HCT116 (cell line): ENCODE measurements at regions not wholly inside any gene's neighbourhood (a gene's known extent, or its start where the extent isn't known, plus 50 kb on each side); places are given as distances from the start of the nearest gene placed in this dataset.

Source experiments
- ATAC-seq: fragments of 200-7000 bp; cut with Tn5 transposase; 2 replicates; pipeline ENCODE4 v1.9.1; 2020; ENCODE audit warnings: mild to moderate bottlenecking, moderate library complexity
- BruUV-seq: library from RNA; stranded (reverse); fragments of 400-500 nt; replicated peaks from 2 replicates; lab custom pipeline; 2021; lab: Mats Ljungman, UMichigan
- CTCF ChIA-PET: fragments of 300-600 bp; sonication (Branson Sonifier 250); formaldehyde crosslinking; loops from one replicate; lab custom pipeline; 2021; ENCODE audit warnings: antibody characterized with exemption; lab: Charles Lee
- POLR2A ChIA-PET: fragments of 300-600, 350-600 bp; sonication (Branson Sonifier 250); formaldehyde crosslinking; loops from one replicate; lab custom pipeline; 2021; ENCODE audit warnings: antibody characterized with exemption; lab: Charles Lee
- RAD21 ChIA-PET, 2 experiments: fragments of 300-600 bp; sonication (Branson Sonifier 250); formaldehyde crosslinking; loops; one replicate each; lab custom pipeline; 2023; ENCODE audit warnings: low total read pairs in 2 of 2; ENCODE audit not compliant: uncharacterized antibody in 2 of 2, unreplicated experiment in 2 of 2, low non-redundant PET in 1 of 2; lab: Charles Lee
- DNase-seq: peaks from one replicate; pipeline ENCODE4 v3.0.0-alpha.2; 2010; ENCODE audit warnings: low read depth, low spot score
- H2AFZ ChIP-seq: fragments of 200-600 bp; shearing (Covaris generic), sonication (generic); 2 replicates; pipeline ENCODE4 v1.6.1; 2017; ENCODE audit warnings: low read depth, mixed run types, mixed read lengths, antibody characterized with exemption, low read length; ENCODE audit not compliant: poor library complexity, severe bottlenecking
- H3K27ac ChIP-seq: 2 replicates; pipeline ENCODE4 v1.5.1; 2012; ENCODE audit warnings: low read depth, low read length
- H3K27me3 ChIP-seq: fragments of 200-600 bp; sonication (generic); 2 replicates; pipeline ENCODE4 v1.6.1; 2016; ENCODE audit warnings: mixed run types, low read length, mixed read lengths; ENCODE audit not compliant: insufficient read depth
- H3K36me3 ChIP-seq, 2 experiments: fragments of 200-500 bp in 1 of 2; fragments of 200-600 bp in 1 of 2; sonication (Bioruptor generic) in 1 of 2; sonication (generic) in 1 of 2; 2 replicates each; pipeline versions ENCODE4 v1.5.1 to v1.6.1; 2014 to 2016; ENCODE audit warnings: low read length in 2 of 2, inconsistent platforms in 1 of 2, mixed read lengths in 1 of 2, mixed run types in 1 of 2; ENCODE audit not compliant: insufficient read depth in 2 of 2, control insufficient read depth in 1 of 2
- H3K4me1 ChIP-seq, 2 experiments: fragments of 200-600 bp in 1 of 2; sonication (generic) in 1 of 2; 2 replicates each; pipeline versions ENCODE4 v1.5.1 to v1.6.1; 2012 to 2017; ENCODE audit warnings: low read length in 2 of 2, inconsistent platforms in 1 of 2, mild to moderate bottlenecking in 1 of 2, mixed read lengths in 1 of 2, mixed run types in 1 of 2, moderate library complexity in 1 of 2; ENCODE audit not compliant: insufficient read depth in 2 of 2, control insufficient read depth in 1 of 2
- H3K4me2 ChIP-seq: fragments of 200-600 bp; sonication (generic); 2 replicates; pipeline ENCODE4 v1.6.1; 2017; ENCODE audit warnings: mixed run types, low read length, mixed read lengths
- H3K4me3 ChIP-seq, 2 experiments: fragments of 200-600 bp in 1 of 2; sonication (generic) in 1 of 2; replicated peaks in 1 of 2; 2 replicates each; pipeline ENCODE4 v1.5.1; 2011 to 2016; ENCODE audit warnings: low read length in 2 of 2, control low read depth in 1 of 2, low read depth in 1 of 2, mild to moderate bottlenecking in 1 of 2, mixed read lengths in 1 of 2, mixed run types in 1 of 2
- H3K79me2 ChIP-seq: fragments of 200-600 bp; sonication (generic); 2 replicates; pipeline ENCODE4 v1.6.1; 2017; ENCODE audit warnings: mild to moderate bottlenecking, mixed run types, low read length, moderate library complexity, mixed read lengths; ENCODE audit not compliant: insufficient read depth
- H3K9ac ChIP-seq: fragments of 200-600 bp; sonication (generic); 2 replicates; pipeline ENCODE4 v1.6.1; 2016; ENCODE audit warnings: low read length, mixed read lengths
- H3K9me2 ChIP-seq: fragments of 200-600 bp; sonication (generic), shearing (Covaris generic); 2 replicates; pipeline ENCODE4 v1.6.1; 2017; ENCODE audit warnings: mixed run types, mild to moderate bottlenecking, moderate library complexity; ENCODE audit not compliant: insufficient read depth
- H3K9me3 ChIP-seq, 2 experiments: fragments of 200-500 bp in 1 of 2; fragments of 200-600 bp in 1 of 2; sonication (Bioruptor generic) in 1 of 2; sonication (generic) in 1 of 2; 2 replicates each; pipeline ENCODE4 v1.6.1; 2014 to 2017; ENCODE audit warnings: low read length in 2 of 2, mixed read lengths in 2 of 2, inconsistent platforms in 1 of 2, low read depth in 1 of 2, mild to moderate bottlenecking in 1 of 2, mixed run types in 1 of 2, moderate library complexity in 1 of 2; ENCODE audit not compliant: control insufficient read depth in 1 of 2, insufficient read depth in 1 of 2
- H4K20me1 ChIP-seq: fragments of 200-600 bp; sonication (generic), shearing (Covaris generic); 2 replicates; pipeline ENCODE4 v1.6.1; 2017; ENCODE audit warnings: mixed run types, mild to moderate bottlenecking, moderate library complexity; ENCODE audit not compliant: insufficient read depth
- CBX3 ChIP-seq: IDR thresholded peaks from 2 replicates; pipeline ENCODE4 v1.6.1; 2012; ENCODE audit warnings: low read depth
- EGR1 ChIP-seq: IDR thresholded peaks from 2 replicates; pipeline ENCODE4 v1.6.1; 2012; ENCODE audit warnings: low read depth
- ELF1 ChIP-seq: IDR thresholded peaks from 2 replicates; pipeline ENCODE4 v1.6.1; 2012; ENCODE audit warnings: low read depth, borderline replicate concordance
- EZH2phosphoT487 ChIP-seq: fragments of 200-600 bp; IDR thresholded peaks from 2 replicates; pipeline ENCODE4 v1.6.1; 2018; ENCODE audit warnings: antibody characterized with exemption, borderline replicate concordance
- FOSL1 ChIP-seq: IDR thresholded peaks from 2 replicates; pipeline ENCODE4 v1.6.1; 2012; ENCODE audit warnings: low read depth
- JUND ChIP-seq: IDR thresholded peaks from 2 replicates; pipeline ENCODE4 v1.6.1; 2012
- POLR2A ChIP-seq: IDR thresholded peaks from 2 replicates; pipeline ENCODE4 v1.7.0; 2011; ENCODE audit warnings: borderline replicate concordance; ENCODE audit not compliant: insufficient read depth, insufficient read length; ENCODE audit errors: extremely low read depth
- SIN3A ChIP-seq: IDR thresholded peaks from 2 replicates; pipeline ENCODE4 v1.6.1; 2012; ENCODE audit warnings: low read depth
- ZNF274 ChIP-seq: fragments of 200-500 bp; sonication (Bioruptor generic); IDR thresholded peaks from 2 replicates; pipeline ENCODE4 v1.6.1; 2014; ENCODE audit warnings: mild to moderate bottlenecking, low read depth, low read length, inconsistent platforms
- intact Hi-C: fragments of 100-400 bp; cut with micrococcal nuclease; formaldehyde crosslinking; loops from 2 replicates; pipeline ENCODE4 v1.10.0; 2022
- TF ChIP-seq, protein P1 (sequence below): IDR thresholded peaks from 2 replicates; pipeline ENCODE4 v1.6.1; 2012
- TF ChIP-seq, protein P2 (sequence below): IDR thresholded peaks from 2 replicates; pipeline ENCODE4 v1.6.1; 2011; ENCODE audit warnings: mild to moderate bottlenecking, low read length, moderate library complexity; ENCODE audit not compliant: insufficient replicate concordance; ENCODE audit errors: extremely low read depth

- TF ChIP-seq POLR2A (no peak), CBX3 (no peak)
These were observed 343.7 kb downstream of the PTEN start (continued) for GRCh38 chr10:88207121-88207546.

DNA sequence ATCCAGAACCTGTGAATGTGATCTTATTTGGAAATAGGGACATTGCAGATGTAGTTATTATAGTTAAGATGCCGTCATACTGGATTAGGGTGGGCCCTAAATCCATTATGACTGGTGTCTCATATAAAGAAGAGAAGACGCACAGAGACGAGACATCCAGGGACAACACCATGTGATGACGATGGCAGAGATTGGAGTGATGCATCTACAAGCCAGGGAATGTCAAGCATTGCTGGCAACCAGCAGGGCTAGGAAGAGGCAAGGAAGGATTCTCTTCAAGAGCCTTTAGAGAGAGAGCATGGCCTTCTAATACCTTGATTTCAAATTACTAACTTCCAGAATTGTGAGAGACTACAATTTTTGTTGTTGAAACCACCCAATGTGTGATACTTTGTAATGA is 345.8 kb downstream of the PTEN start:
- Histone ChIP-seq H2AFZ (no peak overlapping the region), H3K4me3 (no peak overlapping the region), H3K4me2 (no peak overlapping the region), H3K36me3 (no peaks in the 10 kb centered on the region)
- no peak for ATAC-seq
- intact Hi-C loops: no loop called here
- POLR2A ChIA-PET: interaction anchor here (1.0 kb wide), 1 partner anchor 28 kb away, joined by 3 read pairs; no protein-coding TSS in a partner anchor
- no TSS peak for BruUV-seq
- RAD21 ChIA-PET: no interaction called here
- TF ChIP-seq, protein P1, sequence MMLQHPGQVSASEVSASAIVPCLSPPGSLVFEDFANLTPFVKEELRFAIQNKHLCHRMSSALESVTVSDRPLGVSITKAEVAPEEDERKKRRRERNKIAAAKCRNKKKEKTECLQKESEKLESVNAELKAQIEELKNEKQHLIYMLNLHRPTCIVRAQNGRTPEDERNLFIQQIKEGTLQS: no peak
- TF ChIP-seq, protein P2, sequence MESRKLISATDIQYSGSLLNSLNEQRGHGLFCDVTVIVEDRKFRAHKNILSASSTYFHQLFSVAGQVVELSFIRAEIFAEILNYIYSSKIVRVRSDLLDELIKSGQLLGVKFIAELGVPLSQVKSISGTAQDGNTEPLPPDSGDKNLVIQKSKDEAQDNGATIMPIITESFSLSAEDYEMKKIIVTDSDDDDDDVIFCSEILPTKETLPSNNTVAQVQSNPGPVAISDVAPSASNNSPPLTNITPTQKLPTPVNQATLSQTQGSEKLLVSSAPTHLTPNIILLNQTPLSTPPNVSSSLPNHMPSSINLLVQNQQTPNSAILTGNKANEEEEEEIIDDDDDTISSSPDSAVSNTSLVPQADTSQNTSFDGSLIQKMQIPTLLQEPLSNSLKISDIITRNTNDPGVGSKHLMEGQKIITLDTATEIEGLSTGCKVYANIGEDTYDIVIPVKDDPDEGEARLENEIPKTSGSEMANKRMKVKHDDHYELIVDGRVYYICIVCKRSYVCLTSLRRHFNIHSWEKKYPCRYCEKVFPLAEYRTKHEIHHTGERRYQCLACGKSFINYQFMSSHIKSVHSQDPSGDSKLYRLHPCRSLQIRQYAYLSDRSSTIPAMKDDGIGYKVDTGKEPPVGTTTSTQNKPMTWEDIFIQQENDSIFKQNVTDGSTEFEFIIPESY: no peak
- TF ChIP-seq ELF1: no peak
- no peak for TF ChIP-seq ZNF274
- no peak for TF ChIP-seq POLR2A
- TF ChIP-seq SIN3A: no peak
- no peak for TF ChIP-seq EZH2phosphoT487
- TF ChIP-seq FOSL1: no peak
- TF ChIP-seq JUND: no peak
- no peak for TF ChIP-seq EGR1
- TF ChIP-seq, all 23 proteins: peak for 0
- Histone ChIP-seq H3K9ac (no peak overlapping the region), H3K4me1 (no peaks in the 10 kb centered on the region), H3K27me3 (no peaks in the 10 kb centered on the region), H3K27ac (no peak overlapping the region), H3K79me2 (no peaks in the 10 kb centered on the region), H3K9me2 (no peaks in the 10 kb centered on the region), H4K20me1 (no peaks in the 10 kb centered on the region), H3K9me3 (no peaks in the 10 kb centered on the region)
- DNase-seq: no peak
- CTCF ChIA-PET: no interaction called here
